Skeletal muscle tissue (tissue), 3 donors: ENCODE measurements at regions not wholly inside any gene's neighbourhood (a gene's known extent, or its start where the extent isn't known, plus 50 kb on each side); places are given as distances from the start of the nearest gene placed in this dataset.

ENCODE experiments used
- H3K27ac ChIP-seq: one replicate; pipeline ENCODE4 v1.7.0; 2013; ENCODE audit warnings: mild to moderate bottlenecking, low read depth, low read length, inconsistent platforms
- H3K27me3 ChIP-seq, 3 donors: one replicate each; pipeline ENCODE4 v1.7.0; 2013; ENCODE audit warnings: low read length in 3 of 3; ENCODE audit not compliant: control insufficient read depth in 3 of 3, insufficient read depth in 3 of 3
- H3K36me3 ChIP-seq, 3 donors: one replicate each; pipeline ENCODE4 v1.7.0; 2013; ENCODE audit warnings: low read length in 3 of 3; ENCODE audit not compliant: control insufficient read depth in 3 of 3, insufficient read depth in 3 of 3
- H3K4me1 ChIP-seq, 3 donors: one replicate each; pipeline ENCODE4 v1.7.0; 2013; ENCODE audit warnings: low read length in 3 of 3, mild to moderate bottlenecking in 3 of 3; ENCODE audit not compliant: control insufficient read depth in 3 of 3, insufficient read depth in 3 of 3
- H3K4me3 ChIP-seq, 3 donors: one replicate each; pipeline ENCODE4 v1.7.0; 2013; ENCODE audit warnings: low read length in 3 of 3
- H3K9ac ChIP-seq, 3 donors: one replicate each; pipeline ENCODE4 v1.7.0; 2013; ENCODE audit warnings: low read length in 3 of 3, mild to moderate bottlenecking in 3 of 3, moderate library complexity in 2 of 3, low read depth in 1 of 3
- H3K9me3 ChIP-seq, 3 donors: one replicate each; pipeline ENCODE4 v1.7.0; 2013; ENCODE audit warnings: low read length in 3 of 3; ENCODE audit not compliant: control insufficient read depth in 3 of 3
- donor health status: Osteomylitis.

GRCh38 chr1:172960454-172961208 is 90.1 kb downstream of the TNFSF18 start:
- H3K27me3 ChIP-seq: no peaks in the 10 kb centered on the region
- no peaks in the 10 kb centered on the region for H3K36me3 ChIP-seq
- H3K4me3 ChIP-seq: no peak overlapping the region
- no peak overlapping the region for H3K9ac ChIP-seq
- peaks cover 0 to 3% (median 0%) of the 10 kb centered on the region in 3 donors for H3K9me3 ChIP-seq
- no peaks in the 10 kb centered on the region for H3K4me1 ChIP-seq
- H3K27ac ChIP-seq: no peak overlapping the region

- H3K4me1 ChIP-seq: no peaks in the 10 kb centered on the region
Observed at GRCh38 chr1:172964864-172965263, 85.9 kb downstream of the TNFSF18 start.

GRCh38 chr1:172966844-172967540 is 83.7 kb downstream of the TNFSF18 start:
- Histone ChIP-seq H3K4me1 (no peaks in the 10 kb centered on the region), H3K36me3 (no peaks in the 10 kb centered on the region), H3K27me3 (no peaks in the 10 kb centered on the region), H3K4me3 (no peak overlapping the region), H3K9me3 (no peaks in the 10 kb centered on the region), H3K9ac (no peak overlapping the region), H3K27ac (no peak overlapping the region)

More at GRCh38 chr1:172964864-172965263, 85.9 kb downstream of the TNFSF18 start:
- H3K36me3 ChIP-seq: no peaks in the 10 kb centered on the region
- no peaks in the 10 kb centered on the region for H3K27me3 ChIP-seq
- H3K9ac ChIP-seq: no peak overlapping the region
- no peak overlapping the region for H3K4me3 ChIP-seq
- peaks cover 0 to 2% (median 0%) of the 10 kb centered on the region in 3 donors for H3K9me3 ChIP-seq
- H3K27ac ChIP-seq: no peak overlapping the region

- no peak overlapping the region for H3K9ac ChIP-seq
- H3K9me3 ChIP-seq: no peaks in the 10 kb centered on the region
- no peak overlapping the region for H3K4me3 ChIP-seq
- no peaks in the 10 kb centered on the region for H3K36me3 ChIP-seq
- no peak overlapping the region for H3K27ac ChIP-seq
- no peaks in the 10 kb centered on the region for H3K4me1 ChIP-seq
- H3K27me3 ChIP-seq: no peaks in the 10 kb centered on the region
Observed at GRCh38 chr1:172967936-172968335, 82.8 kb downstream of the TNFSF18 start.

GRCh38 chr1:172969611-172970010 is 81.1 kb downstream of the TNFSF18 start:
- Histone ChIP-seq H3K27me3 (no peaks in the 10 kb centered on the region), H3K4me1 (no peaks in the 10 kb centered on the region), H3K27ac (no peak overlapping the region), H3K4me3 (no peak overlapping the region), H3K9ac (no peak overlapping the region), H3K36me3 (no peaks in the 10 kb centered on the region), H3K9me3 (no peaks in the 10 kb centered on the region)

GRCh38 chr1:172970186-172970585 is 80.6 kb downstream of the TNFSF18 start:
- H3K9me3 ChIP-seq: no peaks in the 10 kb centered on the region
- no peaks in the 10 kb centered on the region for H3K36me3 ChIP-seq
- no peaks in the 10 kb centered on the region for H3K4me1 ChIP-seq
- H3K27me3 ChIP-seq: no peaks in the 10 kb centered on the region
- no peak overlapping the region for H3K9ac ChIP-seq
- H3K27ac ChIP-seq: no peak overlapping the region
- no peak overlapping the region for H3K4me3 ChIP-seq

GRCh38 chr1:172971241-172971640 is 79.5 kb downstream of the TNFSF18 start:
- Histone ChIP-seq H3K27me3 (no peaks in the 10 kb centered on the region), H3K36me3 (no peaks in the 10 kb centered on the region), H3K4me1 (no peaks in the 10 kb centered on the region), H3K4me3 (no peak overlapping the region), H3K9ac (no peak overlapping the region), H3K9me3 (no peaks in the 10 kb centered on the region), H3K27ac (no peak overlapping the region)

GRCh38 chr1:172972258-172972657 is 78.5 kb downstream of the TNFSF18 start:
- Histone ChIP-seq H3K4me1 (no peaks in the 10 kb centered on the region), H3K36me3 (no peaks in the 10 kb centered on the region), H3K9ac (no peak overlapping the region), H3K4me3 (no peak overlapping the region), H3K9me3 (no peaks in the 10 kb centered on the region), H3K27ac (no peak overlapping the region), H3K27me3 (no peaks in the 10 kb centered on the region)

- H3K9me3 ChIP-seq: no peaks in the 10 kb centered on the region
- no peak overlapping the region for H3K4me3 ChIP-seq
- H3K4me1 ChIP-seq: no peaks in the 10 kb centered on the region
- H3K36me3 ChIP-seq: no peaks in the 10 kb centered on the region
- no peak overlapping the region for H3K9ac ChIP-seq
- H3K27me3 ChIP-seq: no peaks in the 10 kb centered on the region
- no peak overlapping the region for H3K27ac ChIP-seq
Observed at GRCh38 chr1:172973424-172973823, 77.3 kb downstream of the TNFSF18 start.

GRCh38 chr1:172976222-172977041 is 74.3 kb downstream of the TNFSF18 start:
- Histone ChIP-seq H3K27ac (no peak overlapping the region), H3K9me3 (no peaks in the 10 kb centered on the region), H3K4me3 (no peak overlapping the region), H3K9ac (no peak overlapping the region), H3K27me3 (no peaks in the 10 kb centered on the region), H3K4me1 (no peaks in the 10 kb centered on the region), H3K36me3 (no peaks in the 10 kb centered on the region)
